Activated CD4-positive, alpha-beta T cell treated with anti-CD3 and anti-CD28 coated beads for 24 hours (primary cell): ENCODE measurements at regions not wholly inside any gene's neighbourhood (a gene's known extent, or its start where the extent isn't known, plus 50 kb on each side); places are given as distances from the start of the nearest gene placed in this dataset.

Experiments used
- DNase-seq, 2 donors: peaks; one replicate each; pipeline ENCODE4 v3.0.0-alpha.2; 2020; ENCODE audit warnings: low read depth in 2 of 2

DNA sequence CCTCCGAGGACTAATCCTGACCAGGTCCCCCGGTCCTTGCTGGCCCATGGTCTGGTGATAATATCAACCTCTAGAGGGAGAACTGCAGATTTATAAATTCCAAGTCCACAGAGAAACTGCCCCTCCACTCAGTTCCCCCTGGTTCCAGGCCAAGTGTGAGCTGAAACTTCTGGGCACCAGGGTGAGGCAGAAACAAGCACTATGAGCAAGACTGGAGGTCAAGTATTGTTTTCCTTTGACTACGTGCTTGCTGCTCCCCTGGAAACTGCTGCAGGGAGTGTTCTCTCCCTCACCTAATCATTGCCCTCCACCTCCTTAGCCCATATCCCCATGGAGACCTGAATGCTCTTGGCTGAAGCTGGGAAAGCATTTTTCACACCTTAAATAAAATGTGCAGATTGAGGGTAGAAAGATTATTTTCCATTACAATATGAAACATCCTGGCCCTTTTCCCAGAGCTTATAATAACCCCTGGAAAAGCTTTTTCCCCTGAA, 135.2 kb downstream of the RDH14 start:
- DNase-seq: no peak

DNA sequence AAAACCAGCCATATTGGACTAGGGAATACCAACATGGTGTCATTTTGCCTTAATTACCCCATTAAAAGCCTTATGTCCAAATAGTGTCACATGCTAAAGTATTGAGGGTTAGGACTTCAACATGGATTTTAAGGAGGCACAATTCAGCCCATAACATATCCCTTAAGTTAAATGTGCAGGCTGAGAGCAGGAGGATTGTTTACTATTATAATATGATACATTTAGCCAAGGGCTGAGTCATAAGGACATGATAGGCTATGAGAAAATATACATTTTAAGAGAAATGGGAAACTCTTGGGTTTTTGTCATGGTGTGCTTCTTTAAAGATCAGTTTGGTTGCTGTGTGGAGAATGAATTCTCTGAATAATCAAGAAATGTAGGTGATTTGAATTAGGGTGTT, 136.8 kb downstream of the RDH14 start:
- DNase-seq: no peak

DNA sequence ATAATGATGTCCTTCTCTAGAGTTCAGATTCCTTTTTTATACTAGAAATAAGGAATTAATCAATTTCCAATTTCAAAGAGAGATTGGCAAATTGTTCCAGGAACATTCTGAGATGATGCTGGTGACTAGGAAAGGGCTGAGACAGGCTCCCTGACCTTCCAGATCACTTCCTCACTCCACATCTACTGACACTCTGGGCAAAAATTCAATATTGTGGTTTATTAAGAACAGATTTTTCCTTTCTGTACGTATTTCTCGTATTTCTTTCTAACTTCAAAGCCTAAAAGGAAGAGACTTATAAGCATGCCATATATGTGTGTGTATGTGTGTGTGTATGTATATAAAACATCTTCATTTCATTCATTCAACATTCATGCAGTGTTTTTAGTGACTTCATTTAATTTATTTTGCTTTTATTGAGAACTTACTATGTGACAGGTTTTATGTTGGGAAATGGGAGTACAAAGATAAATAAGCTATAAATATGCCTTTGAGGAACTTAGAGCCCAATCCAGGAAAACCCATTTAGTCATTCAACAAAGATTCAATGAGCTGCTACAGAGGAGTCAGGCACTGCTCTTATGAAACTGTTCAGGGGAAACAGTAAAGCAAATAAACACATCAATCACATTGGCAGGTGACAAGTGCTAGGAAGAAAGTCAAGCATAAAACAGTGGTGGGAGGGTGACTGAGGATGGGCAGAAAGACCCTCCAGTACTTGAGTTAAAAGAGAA, 137.9 kb downstream of the RDH14 start:
- DNase-seq: no peak

DNA sequence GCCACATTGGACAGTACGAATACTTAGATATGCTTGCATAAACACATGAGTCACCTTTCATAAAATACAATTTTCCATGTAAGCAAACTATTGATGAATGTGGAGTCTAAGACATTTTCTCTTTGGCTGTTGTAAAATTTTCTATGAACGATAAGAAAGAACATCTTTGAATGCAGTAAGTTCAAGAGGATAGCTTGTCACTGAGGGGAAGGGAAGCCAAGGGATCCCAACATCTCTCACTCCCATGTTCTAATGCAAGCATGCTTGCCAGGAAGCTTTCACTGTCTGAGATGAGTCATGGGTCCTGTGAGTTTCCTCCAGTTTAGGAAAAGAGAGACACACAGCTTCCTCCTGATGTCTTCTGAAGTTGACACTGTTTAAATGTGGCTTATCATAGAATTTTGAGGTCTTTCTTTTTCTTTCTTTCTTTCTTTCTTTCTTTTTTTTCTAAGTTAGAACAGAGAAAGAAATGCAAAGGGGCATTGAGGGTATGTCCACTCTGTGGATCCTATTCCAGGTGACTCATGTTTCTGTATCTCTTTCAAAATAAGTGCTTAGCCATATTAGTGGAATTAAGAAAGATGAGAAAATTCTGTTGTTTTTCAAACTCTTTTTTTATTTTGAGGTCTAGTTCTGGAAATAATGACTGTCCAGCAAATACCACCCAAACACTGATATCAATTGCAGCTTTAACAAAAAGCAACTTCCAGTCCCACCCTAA, 146.6 kb downstream of the RDH14 start:
- DNase-seq: no peak

DNA sequence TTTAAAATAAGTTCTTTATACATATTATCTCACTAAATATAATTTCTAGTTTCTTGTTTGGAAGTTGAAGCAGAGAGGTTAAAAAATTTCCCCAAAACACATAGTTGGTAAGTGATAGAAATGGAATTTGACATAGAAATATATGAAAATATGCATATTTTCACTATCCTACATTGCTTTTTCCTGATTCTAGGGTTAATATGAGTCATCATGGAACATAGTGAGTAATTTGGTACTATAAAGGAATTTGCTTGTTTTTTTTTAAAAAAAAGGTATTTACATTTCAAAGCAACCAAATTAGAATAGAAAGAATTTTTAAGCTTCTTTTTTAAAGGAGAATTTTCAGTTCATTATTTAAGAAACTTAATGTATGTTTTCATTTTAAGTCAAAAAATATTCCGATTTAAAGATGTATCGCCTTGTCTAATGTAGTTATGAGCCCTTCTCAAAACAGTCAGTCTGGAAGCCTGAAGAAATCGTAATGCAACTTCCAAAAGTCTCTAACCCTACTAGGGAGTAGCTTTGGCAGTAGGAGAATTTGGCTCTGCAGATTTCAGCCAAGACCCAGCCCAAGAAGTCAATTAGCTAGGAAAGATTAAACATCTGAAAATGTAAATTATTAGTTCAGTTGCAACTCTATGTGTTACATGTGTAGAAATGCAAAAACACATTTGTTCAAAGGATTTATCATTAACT, 147.3 kb downstream of the RDH14 start:
- no peak for DNase-seq

DNA sequence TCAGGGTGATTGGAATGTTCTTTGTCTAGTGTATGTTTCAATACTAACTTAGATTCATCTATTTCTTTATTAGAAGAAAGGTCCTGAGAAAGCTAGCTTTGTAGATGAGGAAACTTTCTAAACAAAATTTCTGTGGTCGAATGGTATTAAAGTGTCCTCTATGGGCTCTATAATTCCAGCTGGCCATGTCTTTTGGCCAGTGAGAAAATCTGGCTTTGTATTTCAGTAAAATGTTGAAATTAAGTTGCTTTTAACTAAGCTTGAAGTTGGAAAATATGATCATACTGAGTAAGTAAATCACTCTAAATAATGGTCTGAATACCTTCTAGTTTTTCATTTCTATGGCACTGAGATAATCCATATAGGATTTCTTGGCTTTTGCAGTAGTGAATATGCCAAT, 148.8 kb downstream of the RDH14 start:
- no peak for DNase-seq

DNA sequence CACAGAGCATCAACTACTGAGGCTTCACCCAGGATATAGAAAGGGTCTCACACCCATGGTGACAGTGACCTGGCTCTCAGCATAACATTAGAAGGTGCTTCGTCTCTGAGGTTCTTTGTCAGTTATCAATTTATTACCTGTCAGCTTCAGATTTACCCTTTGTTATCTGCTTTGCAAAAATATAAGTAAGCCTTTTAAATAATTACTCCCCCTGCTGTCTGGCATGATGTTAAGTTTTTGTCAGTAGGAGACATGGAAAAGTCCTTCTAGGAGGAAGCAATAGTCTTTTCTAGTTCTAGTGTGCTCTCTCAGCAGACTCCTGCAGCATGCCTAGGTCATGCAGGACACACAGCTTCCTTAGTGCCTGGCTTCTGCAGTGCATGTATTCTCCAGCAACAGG, 149.9 kb downstream of the RDH14 start:
- no peak for DNase-seq

DNA sequence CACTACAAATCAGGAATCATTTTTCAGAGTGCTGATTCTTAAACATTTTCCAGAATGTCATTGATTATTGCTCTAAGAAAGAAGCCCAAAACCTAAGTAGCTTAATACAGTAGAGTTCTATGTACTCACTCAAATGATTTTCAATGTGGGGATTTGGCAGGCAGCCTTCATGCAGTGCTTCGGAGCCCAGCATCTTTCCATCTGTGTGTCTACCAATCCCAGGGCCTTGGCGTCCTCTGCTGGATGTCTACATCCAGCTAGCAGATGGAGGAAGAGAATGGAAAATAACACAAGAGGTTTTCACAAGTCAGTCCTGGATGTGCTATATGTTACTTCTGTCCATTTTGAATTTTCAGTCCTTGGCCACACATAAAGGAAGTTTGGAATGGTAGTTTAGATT, 151.8 kb downstream of the RDH14 start:
- DNase-seq: no peak

DNA sequence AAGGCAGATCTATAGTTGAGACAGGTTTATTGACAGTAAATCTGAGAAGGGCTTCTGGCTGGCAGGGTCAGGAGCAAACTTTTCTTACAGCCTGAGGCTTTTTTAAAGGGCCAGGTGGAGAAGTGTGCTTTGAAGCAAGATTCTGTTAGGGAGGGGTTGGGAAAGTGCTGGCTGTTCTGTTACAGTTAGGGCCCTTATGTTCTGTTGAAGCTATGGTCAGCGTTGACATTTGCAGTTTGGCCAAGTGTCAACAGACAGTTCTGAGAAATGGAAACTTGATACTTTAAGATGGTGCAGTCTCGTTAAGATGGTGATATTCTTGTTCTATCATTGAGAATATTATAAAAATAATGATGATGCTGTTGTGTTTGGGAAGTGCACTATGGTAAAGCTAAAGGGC, 154.2 kb downstream of the RDH14 start:
- DNase-seq: no peak

DNA sequence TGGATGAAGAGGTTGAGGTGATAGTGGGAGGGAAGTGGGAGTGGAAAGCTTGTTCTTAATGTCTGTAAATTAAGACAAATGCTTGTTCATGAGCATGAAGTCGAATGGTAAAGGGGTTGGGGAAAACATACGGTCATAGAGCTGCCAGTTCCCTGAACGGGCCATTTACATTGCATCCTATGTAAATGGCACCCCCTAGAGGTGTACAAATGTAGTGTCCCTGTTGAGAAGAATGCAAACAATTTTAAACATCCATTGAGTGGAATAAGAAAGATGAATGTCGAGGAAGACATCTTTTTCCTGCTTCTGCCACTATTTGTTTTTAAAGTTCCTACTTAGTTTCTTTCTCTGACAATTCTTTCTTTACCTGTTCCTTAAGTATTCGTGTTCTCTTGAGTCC, 155.7 kb downstream of the RDH14 start:
- no peak for DNase-seq

DNA sequence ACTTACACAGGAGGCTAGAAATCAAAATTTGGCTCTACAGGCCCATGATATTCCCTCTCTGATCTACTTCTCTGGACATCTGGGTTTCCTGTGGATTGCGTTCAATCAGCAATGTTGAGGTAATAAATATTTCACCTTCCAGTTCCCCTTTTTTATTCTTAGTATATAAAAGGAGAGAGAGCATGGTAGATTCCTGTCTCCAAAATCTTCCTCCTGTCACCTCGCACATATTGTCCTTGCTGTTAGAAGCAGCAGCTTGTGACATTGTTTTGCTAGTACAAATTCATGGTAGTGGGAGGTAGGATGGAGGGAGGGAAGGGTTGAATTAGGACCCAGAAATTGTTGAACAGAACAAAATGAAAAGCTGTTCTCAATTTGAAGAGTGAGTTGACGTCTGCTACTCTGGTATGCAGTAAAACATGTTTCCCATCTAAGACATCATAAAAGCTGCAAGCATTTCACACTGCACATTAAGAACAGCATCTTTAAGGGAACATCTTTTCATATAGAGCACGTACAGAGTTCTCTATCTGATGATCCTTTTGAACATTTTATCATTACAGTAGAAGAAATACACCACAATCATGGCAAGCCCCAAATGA, 156.4 kb downstream of the RDH14 start:
- DNase-seq: no peak

DNA sequence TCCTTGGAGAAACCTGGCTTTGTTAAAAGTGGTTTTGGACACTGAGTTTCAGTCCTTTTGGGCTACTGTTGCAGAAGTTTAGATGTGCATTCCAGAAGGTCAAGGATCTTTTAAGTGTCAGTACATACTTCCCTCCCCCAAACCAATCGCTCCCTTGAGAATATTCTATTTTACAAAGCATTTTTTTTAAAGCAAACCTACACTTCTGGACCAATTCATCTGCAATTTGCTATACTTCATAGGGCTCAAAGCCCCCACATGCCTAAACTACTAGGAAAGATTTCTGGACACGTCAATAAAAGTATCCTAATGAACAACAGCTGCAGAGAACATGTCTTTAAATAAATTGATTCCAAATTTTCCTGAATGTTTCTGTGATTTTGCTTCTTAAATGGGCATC, 157.6 kb downstream of the RDH14 start:
- DNase-seq: no peak

DNA sequence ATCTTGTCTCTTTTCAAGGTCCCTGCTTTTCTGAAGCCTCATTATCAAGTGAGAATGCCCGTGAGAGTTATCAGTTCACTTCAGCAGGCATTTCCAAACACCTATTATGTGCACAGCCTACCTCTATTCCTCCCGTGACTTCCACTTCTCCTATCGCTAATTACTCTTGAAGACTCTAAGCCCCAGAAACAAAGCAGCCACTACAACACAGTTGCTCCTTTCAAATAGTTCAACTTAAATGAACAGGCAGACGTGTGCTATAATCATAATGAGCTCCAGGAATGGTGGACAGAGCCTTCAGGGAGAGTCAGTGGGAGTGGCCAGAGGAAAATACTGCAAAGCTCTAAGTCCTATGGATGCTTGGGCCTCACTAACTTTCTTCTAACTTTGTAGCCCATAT, 159.0 kb downstream of the RDH14 start:
- no peak for DNase-seq

DNA sequence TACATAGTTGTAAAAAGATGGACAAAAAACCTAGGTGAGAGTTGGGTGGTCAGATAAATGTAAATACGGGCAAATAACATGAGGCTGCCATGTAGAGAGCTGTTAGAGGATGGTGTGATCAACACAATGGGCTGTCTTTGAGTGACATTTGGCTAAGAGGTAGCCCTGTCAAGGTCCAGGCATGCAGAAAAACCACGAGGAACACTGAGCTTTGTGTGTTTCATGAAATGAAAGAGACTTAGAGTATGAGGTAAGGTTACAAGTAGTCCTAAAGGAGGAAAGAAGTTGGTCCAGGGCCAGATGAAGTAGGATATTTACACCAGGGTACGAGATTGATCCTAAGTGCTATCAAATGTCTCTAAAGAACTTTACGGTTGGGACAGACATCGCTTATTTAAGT, 160.9 kb downstream of the RDH14 start:
- DNase-seq: no peak

DNA sequence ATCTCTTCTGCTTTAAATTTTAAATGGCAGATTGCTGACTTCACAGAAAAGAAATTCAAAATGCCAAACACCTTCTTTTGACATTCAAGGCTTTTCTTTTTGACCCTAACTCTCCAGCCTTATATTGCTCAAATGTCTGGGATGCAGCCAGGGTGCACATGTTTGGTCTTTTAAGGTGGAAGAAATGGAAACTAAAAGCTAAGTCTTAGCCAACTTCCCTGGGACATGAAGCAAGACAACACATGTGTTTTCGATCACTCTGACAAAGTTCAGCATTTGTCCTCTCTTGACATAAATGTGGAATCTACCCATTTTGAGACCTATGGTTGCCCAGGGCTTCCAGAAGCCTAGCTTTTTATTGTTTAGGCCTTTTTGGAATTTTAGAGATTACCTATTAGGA, 161.6 kb downstream of the RDH14 start:
- no peak for DNase-seq

DNA sequence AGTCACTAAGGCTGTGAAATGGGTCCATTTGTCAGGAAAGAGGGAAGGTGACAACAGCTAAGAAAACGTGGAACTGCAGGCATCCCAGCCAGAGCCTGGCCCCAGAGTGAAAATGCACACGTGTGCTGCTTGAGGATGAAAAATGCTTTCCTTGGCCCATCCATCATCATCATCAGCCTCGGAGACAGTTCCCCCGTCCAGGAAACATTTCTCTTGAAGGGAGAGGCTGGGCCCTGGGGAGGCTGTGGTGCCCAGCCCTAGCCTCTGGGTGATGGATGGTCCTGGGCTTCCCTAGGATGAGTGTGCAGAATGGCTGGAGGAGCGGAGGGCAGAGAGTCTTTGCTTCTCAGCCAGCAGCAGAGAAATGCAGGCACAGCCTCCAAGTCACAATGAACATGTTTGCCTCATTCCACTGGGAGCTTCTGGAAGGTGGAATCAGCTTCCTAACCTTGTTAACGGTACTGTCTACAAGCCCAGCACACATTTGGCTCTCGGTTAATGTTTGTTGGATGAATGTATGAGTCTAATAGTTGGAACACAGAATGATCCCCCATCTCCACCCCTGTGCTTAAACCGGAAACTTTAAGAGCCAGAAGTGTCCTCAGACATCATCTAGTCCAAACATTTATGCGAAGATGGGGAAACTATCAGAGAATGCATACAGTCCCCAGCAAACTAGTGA, 164.0 kb downstream of the RDH14 start:
- DNase-seq: no peak

DNA sequence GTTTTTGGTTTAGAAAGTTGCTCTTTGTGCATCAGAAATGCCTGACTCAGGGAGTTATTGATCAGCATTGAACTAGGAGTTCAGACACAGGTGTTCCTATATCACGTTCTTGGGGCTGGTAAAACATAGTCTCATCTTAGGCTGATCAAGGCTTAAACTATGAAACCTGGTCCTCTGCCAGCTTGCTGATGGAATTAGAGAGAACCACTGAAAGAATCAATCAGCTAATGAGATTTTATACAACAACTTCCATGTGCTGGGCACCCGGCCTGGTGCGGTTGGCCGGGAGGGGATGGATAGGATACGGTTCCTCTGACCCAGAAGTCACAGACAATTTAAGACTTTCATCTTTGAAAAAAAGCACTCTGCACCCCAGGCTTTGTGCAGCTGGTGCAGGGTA, 164.9 kb downstream of the RDH14 start:
- no peak for DNase-seq

DNA sequence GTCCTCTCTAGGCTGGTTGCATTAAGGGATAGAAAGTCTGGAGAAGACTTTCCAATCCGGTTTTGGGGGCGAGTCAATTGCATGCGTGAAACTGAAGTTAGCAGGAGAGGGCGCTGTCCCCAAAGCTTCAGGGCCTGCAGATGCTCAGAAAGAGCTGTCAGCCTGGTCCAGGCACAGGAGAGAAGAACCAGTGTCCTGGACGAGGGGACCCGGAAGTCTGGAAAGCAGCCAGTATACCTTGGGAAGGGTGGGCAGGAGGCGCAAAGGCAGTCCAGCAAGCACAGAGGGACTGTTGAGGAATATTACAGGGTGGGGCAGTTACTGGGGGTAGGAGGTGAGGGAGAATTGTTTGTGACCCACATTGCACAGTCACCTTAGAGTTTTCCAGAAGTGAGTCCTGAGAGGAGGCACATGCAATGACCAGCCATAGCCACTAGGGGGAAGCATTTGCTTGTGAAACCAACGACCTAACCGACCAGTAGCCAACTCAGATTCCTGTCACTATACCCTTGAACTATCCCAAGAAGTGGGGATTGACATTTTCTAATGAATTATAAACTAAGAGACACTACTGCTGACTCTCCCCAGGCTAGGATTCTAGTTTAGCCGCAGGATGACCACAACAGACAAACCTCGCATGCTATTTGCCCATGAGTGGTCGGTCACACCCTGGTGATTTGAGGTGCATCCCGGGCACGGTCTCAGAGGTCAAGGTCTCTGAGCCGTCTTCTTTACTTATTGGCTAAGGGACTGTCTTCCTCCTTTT, 172.8 kb downstream of the RDH14 start:
- peak; percentile 31 to 33 for DNase-seq

DNA sequence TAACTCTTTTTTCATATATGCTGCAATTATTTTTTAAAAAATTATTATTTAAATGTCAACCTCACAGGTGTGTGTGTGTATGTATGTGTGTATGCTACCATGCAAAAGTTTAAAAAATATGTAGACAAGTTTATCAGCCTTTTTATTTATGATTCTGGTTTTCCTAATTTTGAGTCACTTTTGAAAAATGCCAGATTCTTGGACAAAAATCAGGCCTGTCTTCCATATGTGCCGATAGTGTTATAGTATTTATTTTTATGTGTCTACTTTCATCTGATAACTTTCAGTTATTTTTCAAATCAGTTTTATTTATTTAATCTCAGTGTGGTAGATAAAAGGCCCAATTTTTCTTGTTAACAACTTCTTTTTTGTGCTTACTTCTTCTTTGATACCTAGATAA, 176.2 kb downstream of the RDH14 start:
- no peak for DNase-seq

DNA sequence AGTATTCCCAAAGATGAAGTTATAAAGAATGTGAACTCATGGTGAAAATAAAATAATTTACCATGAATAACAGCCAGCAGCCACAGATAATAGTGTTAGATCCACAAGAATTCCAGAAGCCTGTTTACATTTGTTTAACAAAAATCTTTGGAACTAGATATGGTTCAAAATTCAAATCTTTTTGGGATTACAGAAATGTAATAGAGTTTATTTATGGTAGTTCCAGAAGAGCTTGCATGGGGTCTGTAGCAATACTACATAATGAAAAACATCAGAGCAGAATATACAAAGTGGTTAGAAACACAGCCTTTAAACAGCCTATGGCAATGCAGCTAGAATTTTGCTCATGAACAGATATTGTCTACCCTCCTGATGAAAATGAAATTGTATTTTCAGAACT, 179.1 kb downstream of the RDH14 start:
- no peak for DNase-seq

DNA sequence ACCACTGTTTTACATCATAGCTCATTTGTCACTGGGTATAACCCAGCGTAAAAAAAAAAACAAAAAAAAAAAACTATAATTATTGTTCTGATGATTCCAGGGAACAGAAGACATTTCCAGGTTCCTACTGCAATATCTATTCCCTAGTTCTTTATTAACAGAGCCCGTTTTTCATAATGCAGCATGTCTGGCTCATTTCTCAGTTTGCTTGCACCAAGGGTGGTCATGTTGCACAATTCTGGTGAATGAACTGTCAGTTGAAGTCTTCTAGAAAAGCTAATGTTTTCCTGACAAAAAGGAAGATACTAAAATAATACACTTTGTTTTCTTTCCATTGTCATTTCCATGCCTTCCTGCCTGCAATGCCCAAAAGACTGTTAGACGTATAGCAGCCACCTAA, 180.1 kb downstream of the RDH14 start:
- no peak for DNase-seq
